ENCODE measurements at regions not wholly inside any gene's neighbourhood (a gene's known extent, or its start where the extent isn't known, plus 50 kb on each side); places are given as distances from the start of the nearest gene placed in this dataset.

- no peak for DNase-seq
These were observed 51.0 kb upstream of the SPINK5 start for GRCh38 chr5:148012801-148013200.

- no peak for DNase-seq
These were observed 52.2 kb upstream of the SPINK5 start for GRCh38 chr5:148011398-148012137.

GRCh38 chr5:148005788-148006520, 57.8 kb upstream of the SPINK5 start:
- DNase-seq, result no peak

GRCh38 chr5:148003226-148003625, 60.6 kb upstream of the SPINK5 start:
- DNase-seq, result no peak

- DNase-seq, result no peak
These were observed 61.3 kb upstream of the SPINK5 start for GRCh38 chr5:148002451-148002850.

GRCh38 chr5:148000036-148000435, 63.7 kb upstream of the SPINK5 start:
- DNase-seq, result no peak

- DNase-seq, result no peak
These were observed 65.1 kb upstream of the SPINK5 start for GRCh38 chr5:147998704-147999103.

- DNase-seq, result no peak
These were observed 66.3 kb upstream of the SPINK5 start for GRCh38 chr5:147997486-147997885.

- DNase-seq, result no peak
These were observed 67.4 kb upstream of the SPINK5 start for GRCh38 chr5:147996379-147996778.

- DNase-seq, result no peak
These were observed 67.9 kb upstream of the SPINK5 start for GRCh38 chr5:147995846-147996245.

GRCh38 chr5:147989994-147990393, 73.8 kb upstream of the SPINK5 start:
- no peak for DNase-seq

GRCh38 chr5:147989239-147989638, 74.5 kb upstream of the SPINK5 start:
- DNase-seq, result no peak

- DNase-seq, result no peak
These were observed 77.5 kb upstream of the SPINK5 start for GRCh38 chr5:147986134-147986757.

- DNase-seq, result no peak
These were observed 78.2 kb upstream of the SPINK5 start for GRCh38 chr5:147985608-147986007.

GRCh38 chr5:147983742-147984141, 77.4 kb upstream of the C5orf46 start:
- DNase-seq, result no peak

GRCh38 chr5:147981074-147981473, 74.7 kb upstream of the C5orf46 start:
- DNase-seq, result no peak

GRCh38 chr5:147979761-147980160, 73.4 kb upstream of the C5orf46 start:
- DNase-seq, result no peak

- DNase-seq, result no peak
These were observed 65.9 kb upstream of the C5orf46 start for GRCh38 chr5:147972076-147972840.

- DNase-seq, result no peak
These were observed 65.1 kb upstream of the C5orf46 start for GRCh38 chr5:147971472-147971871.

GRCh38 chr5:147968855-147969254, 62.5 kb upstream of the C5orf46 start:
- DNase-seq, result no peak

- DNase-seq, result no peak
These were observed 60.5 kb upstream of the C5orf46 start for GRCh38 chr5:147966829-147967228.

GRCh38 chr5:147966326-147966725, 60.0 kb upstream of the C5orf46 start:
- no peak for DNase-seq

Data from anterior cingulate cortex (tissue), 58 donors.